ENCODE measurements at regions not wholly inside any gene's neighbourhood (a gene's known extent, or its start where the extent isn't known, plus 50 kb on each side); places are given as distances from the start of the nearest gene placed in this dataset.
"Not testable (repeated sequence)": the region's sequence is repeated elsewhere in the genome, so short reads cannot be mapped to it uniquely, and the experiment has no call there.

DNA sequence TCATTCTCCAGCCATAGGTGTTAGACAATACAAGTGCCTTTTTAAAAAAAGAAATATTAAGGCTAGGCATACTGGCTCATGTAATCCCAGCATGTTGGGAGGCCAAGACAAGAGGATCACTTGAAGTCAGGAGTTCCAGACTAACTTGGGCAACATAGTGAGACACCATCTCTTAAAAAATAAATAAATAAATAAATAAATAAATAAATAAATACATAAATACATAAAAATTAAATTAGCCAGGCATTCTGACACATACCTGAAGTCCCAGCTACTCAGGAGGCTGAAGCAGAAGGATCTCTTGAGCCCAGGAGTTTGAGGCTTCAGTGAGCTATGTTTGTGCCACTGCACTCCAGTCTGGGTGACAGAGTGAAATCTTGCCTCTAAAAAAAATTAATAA is 85.8 kb upstream of the ATP1B1 start:
- DNase-seq: no peak

- no peak for DNase-seq
Observed at GRCh38 chr1:169022648-169023047, 83.8 kb upstream of the ATP1B1 start.

DNA sequence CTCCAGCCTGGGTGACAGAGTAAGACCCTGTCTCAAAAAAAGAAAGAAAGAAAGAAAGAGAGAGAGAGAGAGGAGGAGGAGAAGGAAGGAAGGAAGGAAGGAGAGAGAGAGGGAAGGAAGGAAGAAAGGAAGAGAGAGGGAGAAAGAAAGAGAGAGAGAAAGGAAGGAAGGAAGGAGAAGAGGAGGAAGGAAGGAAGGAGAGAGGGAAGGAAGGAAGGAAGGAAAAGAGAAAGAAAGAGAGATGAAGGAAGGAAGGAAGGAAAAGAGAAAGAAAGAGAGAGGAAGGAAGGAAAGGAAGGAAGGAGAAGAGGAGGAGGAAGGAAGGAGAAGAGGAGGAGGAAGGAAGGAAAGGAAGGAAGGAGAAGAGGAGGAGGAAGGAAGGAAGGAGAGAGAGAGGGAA is 82.2 kb upstream of the ATP1B1 start:
- DNase-seq: no peak

DNA sequence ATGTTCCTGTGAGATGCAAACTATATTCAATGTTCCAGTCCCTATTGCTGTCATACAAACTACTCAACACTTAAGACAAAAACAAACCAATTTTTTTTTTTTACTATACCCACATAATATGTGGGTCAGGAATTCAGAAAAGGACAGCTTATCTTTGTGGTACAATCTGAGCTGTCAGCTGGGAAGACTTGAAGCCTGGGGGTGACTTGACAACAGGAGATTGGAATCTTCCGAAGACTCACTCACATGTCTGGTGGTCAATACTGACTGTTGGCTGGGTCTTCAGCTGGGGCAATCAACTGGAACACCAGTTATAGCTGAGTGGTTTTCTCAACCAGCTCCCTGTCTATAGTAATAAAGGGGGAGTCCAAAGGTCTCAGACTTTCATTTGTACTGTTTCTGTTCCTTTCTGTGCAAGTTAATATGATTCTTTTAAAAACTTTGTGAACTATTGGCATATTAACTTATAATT is 81.7 kb upstream of the ATP1B1 start:
- DNase-seq: no peak

DNA sequence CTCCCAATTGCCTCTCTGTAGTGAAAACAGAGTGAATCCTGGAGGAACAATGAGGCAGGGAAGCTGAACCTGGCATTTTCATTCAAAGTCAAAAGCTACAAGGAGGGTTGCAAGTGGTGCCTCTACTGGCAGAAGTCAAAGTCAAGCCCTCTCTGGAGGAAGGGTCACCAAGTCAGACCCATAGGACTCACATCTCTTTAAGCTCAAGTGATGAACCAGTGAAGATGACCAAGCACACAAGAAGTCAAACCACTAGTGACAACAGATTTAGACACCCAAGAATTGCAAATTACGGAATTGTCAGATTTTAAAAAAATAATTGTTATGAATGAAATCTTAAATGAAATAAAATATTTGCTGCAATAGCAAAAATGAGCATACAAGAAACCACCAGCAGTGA is 81.1 kb upstream of the ATP1B1 start:
- DNase-seq: no peak

- DNase-seq: no peak
Observed at GRCh38 chr1:169027607-169028320, 78.7 kb upstream of the ATP1B1 start.

DNA sequence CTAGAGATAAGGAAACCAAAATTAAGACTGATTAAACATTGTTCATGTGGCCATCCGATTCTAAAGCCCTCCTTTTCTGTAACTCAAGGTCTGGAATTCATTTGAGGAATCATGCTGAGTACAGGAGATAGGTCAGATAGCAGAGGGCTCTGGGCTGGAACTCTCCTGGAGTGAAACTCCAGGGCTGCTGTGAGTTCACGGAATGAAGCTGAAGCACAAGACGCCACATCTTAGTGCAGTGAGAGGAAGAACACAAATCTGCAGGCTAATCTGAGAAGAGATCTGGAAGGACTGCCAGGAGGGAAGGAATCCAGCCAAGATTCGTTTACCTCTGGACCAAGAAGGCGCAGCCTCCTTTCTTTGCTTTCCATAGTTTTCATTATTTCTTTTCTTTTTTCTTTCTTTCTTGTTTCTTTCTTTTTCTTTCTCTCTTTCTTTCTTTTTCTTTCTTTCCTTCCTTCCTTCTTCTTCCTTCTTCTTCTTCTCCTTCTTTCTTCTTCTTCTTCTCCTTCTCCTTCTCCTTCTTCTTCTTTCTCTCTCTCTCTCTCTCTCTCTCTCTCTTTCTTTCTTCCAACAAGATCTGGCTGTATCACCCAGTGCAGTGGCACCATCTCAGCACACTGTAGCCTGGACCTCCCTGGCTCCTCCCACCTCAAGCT is 74.8 kb upstream of the ATP1B1 start:
- no peak for DNase-seq

DNA sequence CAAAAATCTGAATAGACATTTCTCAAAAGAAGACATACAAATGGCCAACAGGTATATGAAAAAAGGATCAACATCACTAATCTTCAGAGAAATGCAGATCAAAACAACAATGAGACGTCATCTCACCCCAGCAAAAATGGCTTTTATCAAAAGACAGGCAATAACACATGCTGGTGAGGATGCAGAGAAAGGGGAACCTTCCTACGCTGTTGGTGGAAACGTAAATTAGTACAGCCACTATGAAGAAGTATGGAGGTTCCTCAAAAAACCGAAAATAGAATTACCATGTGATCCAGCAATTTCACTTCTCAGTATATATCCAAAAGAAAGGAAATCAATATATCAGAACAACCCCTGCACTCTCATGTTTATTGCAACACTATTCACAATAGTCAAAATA is 65.1 kb upstream of the ATP1B1 start:
- DNase-seq: no peak

- no peak for DNase-seq
Observed at GRCh38 chr1:169042377-169042776, 64.1 kb upstream of the ATP1B1 start.

- no peak for DNase-seq
Observed at GRCh38 chr1:169043823-169044222, 62.7 kb upstream of the ATP1B1 start.

DNA sequence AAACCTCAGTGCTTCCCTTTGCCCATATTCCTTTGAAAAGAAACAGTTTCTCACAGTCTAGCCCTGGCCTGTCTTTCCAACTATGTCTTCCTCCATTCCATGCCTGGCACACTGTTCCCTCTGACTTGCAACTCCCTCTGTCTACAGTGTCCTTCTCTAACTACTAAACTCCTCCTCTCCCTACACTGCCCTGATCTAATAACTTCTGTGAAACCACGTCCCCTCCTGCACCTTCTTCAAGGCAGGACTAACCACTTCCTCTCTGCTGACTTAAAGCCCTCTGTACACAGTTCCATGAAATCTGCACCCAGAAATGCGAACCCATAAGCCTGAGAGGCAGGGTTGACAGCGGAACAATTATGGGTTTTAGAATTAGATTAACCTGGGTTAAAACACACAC is 62.2 kb upstream of the ATP1B1 start:
- no peak for DNase-seq

DNA sequence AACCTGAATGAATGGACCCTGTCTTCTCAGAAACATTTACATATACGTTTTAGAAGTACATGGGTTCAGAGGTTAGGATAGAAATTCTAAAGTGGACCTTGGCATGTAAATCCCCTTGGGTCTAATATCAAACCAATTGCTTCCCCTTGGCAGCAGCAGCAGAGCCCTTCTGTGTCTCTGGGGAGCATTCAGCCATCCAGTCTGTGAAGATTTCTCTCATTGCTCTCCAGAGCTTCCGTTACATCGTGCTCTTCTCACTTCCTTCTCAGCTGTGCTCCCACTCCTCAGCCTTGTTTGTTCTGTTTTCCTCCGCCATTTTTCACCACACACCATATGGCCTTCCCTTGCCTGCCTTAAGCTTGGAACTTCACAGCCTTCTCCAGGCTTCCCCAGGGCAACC is 61.5 kb upstream of the ATP1B1 start:
- DNase-seq: no peak

- no peak for DNase-seq
Observed at GRCh38 chr1:169046671-169047070, 59.8 kb upstream of the ATP1B1 start.

GRCh38 chr1:169047074-169047473 is 59.4 kb upstream of the ATP1B1 start:
- no peak for DNase-seq

- DNase-seq: no peak
Observed at GRCh38 chr1:169048043-169048442, 58.4 kb upstream of the ATP1B1 start.

DNA sequence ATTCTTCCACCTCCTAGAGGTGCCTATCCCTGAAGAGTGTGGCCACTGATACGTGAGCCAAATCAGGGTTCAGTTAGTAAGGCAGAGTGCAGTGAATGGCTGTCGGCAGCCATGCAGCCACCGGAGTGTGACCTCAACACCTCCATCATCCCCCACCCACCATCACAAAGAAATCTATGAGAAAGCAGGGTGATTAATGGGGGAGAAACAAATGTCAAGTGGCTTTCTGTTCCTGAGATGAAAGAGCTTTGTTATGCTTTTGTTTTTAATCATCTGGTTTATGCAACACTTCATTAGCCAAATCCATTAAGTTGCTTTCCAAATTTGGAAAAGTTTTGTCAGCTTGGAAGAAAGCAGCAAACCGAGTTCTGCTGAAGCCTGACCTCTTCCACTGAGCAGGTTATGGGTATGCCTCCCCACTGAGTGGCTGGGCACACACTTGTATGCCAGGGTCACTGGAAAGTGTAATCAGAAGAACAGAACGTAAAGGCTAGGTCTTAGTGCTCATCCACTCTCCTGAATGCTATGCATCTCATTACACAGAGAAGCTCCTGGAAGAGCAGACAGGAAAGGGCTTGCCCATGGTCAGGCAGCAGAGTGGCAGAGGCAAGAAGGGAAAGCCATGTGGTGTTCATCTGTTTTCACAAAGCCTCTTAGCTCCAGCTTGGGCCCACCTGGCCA is 57.1 kb upstream of the ATP1B1 start:
- DNase-seq: peak; percentile 21

- no peak for DNase-seq
Observed at GRCh38 chr1:169051171-169051570, 55.3 kb upstream of the ATP1B1 start.

DNA sequence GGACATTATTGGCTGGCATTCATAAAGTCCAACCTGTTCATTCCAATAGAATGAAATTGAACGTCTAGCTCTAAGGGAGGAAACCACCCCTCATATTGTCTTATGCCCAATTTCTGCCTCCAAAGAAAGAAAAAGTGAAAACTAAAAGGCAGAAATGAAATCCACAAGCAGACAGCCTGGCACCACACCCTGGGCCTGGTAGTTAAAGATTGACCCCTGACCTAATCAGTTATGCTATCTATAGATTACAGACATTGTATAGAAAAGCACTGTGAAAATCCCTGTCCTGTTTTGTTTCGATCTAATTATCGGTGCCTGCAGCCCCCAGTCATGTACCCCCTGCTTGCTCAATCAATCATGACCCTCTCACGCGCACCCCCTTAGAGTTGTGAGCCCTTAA is 54.3 kb upstream of the ATP1B1 start:
- not testable (repeated sequence) for DNase-seq

GRCh38 chr1:169052727-169053126 is 53.8 kb upstream of the ATP1B1 start:
- DNase-seq: no peak

DNA sequence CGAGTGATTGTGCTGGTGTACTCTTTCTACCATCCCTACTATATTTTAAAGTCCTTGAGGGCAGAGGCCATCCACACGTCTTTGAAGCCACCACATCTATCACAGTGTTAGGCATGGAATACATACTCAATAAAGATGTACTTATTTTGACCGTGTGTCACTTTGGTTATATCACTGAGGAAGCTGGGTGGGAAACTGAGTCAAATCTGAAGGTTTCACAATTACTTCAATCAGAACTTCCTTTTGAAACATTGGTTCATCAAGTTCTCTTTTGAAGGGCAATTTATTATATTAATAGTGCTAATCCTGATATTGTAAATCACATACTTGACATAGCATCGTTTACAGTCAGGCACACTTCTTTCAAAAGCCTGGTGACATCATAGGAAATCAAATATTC is 53.3 kb upstream of the ATP1B1 start:
- no peak for DNase-seq

Measured in NCI-H510A (cell line).